Esophagus squamous epithelium (tissue), 5 donors: ENCODE measurements at regions not wholly inside any gene's neighbourhood (a gene's known extent, or its start where the extent isn't known, plus 50 kb on each side); places are given as distances from the start of the nearest gene placed in this dataset.
"Not testable (repeated sequence)": the region's sequence is repeated elsewhere in the genome, so short reads cannot be mapped to it uniquely, and the experiment has no call there.

Experiments used
- DNase-seq: peaks from one replicate; lab custom pipeline; 2025; lab: John Stamatoyannopoulos, UW
- H3K27ac ChIP-seq, 4 donors: fragments of 200-600 bp; sonication (generic); one replicate each; pipeline ENCODE4 v1.5.1; 2016 to 2019; ENCODE audit warnings: mild to moderate bottlenecking in 1 of 4
- H3K27me3 ChIP-seq, 4 donors: fragments of 200-600 bp; sonication (generic); 1 replicate in 3 of 4; 2 replicates in 1 of 4; pipeline versions ENCODE4 v1.5.1 to v1.6.0; 2017 to 2021; ENCODE audit warnings: antibody characterized with exemption in 1 of 4
- H3K36me3 ChIP-seq, 3 donors: fragments of 200-600 bp; sonication (generic); one replicate each; pipeline ENCODE4 v1.5.1; 2016 to 2019
- H3K4me1 ChIP-seq, 3 donors: fragments of 200-600 bp; sonication (generic); one replicate each; pipeline ENCODE4 v1.5.1; 2017 to 2019
- H3K4me3 ChIP-seq, 4 donors: fragments of 200-600 bp; sonication (generic); 1 replicate in 3 of 4; 2 replicates in 1 of 4; pipeline ENCODE4 v1.5.1; 2016 to 2019; ENCODE audit warnings: mild to moderate bottlenecking in 2 of 4, moderate library complexity in 1 of 4
- H3K9me3 ChIP-seq, 3 donors: fragments of 200-600 bp; sonication (generic); one replicate each; pipeline ENCODE4 v1.5.1; 2016 to 2019
- CTCF ChIP-seq, 6 experiments: fragments of 450-650 bp in 4 of 6; fragments of 200-600 bp in 2 of 6; sonication (generic) in 2 of 6; IDR thresholded peaks; one replicate each; pipeline ENCODE4 v1.5.1; 2016 to 2019; ENCODE audit warnings: antibody characterized with exemption in 6 of 6, mild to moderate bottlenecking in 4 of 6, moderate library complexity in 4 of 6
- whole genome bisulfite sequencing, 2 donors: methylation state at CpG; one replicate each; pipeline ENCODE4 v1.1.5; 2018; 5-methylcytosine and 5-hydroxymethylcytosine counted together
- intact Hi-C: fragments of 100-400 bp; cut with DNase I; formaldehyde crosslinking; loops from one replicate; pipeline ENCODE4 v1.15.0; 2022
- donor health status: DM: yes; HTN: yes; CAD: no.

DNA sequence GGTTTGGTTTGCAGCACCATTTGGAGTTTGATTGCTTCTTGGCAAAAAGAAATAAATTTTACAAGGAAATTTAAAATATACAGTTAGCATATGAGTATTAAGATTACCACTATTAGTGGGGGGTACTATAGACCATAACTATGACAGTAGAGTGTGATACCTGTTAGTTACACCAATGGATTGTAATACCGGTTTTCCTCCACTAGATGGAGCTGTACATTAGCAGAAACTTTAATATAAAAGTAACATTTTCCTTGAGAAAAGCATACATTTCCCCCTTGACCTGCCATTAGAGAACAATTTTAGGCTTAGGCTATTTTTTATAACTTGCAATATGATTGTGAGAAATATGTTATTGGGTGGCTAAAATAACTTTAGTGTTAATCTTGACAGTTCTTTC lies 163.9 kb upstream of the TGIF2LX start:
- WGBS, 2 donors: 0 to 8% methylated on average over 1 of the region's 1 CpG
- H3K4me1 ChIP-seq, H3K36me3 ChIP-seq, H3K9me3 ChIP-seq, DNase-seq, H3K4me3 ChIP-seq, intact Hi-C loops, H3K27ac ChIP-seq, H3K27me3 ChIP-seq: not testable (repeated sequence)
- peak in 5 of 6 experiments; percentile 27 to 50 (median 31) for TF ChIP-seq CTCF (IDR thresholded peaks at IDR 0.05)

DNA sequence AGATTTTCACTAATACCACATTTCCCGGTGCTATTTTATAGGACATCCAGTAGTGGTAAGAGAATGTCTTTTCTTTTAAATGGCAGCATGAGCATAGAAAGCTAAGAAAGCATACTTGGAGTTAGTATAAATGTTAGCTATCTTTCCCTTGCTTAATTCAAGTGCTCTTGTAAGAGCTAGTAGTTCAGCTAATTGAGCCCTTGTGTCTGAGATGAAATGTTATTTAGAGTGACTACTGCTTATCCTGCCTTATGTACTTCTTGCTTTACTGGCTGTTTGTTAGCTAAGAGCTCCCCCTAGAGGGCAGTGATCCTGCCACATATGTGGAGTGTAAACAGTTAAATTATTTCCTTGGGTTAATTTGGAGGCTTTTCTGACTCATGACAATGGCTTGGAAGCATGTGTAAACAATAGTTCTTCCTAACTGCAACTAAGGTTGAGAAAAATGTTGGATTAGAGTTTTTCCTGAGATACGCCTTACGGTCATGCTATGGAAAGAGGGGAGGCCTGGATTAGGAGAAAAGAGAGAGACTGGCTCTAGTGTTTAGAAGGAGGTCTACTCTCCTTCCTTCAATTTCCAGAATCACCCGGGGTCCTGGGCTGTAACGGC lies 162.5 kb upstream of the TGIF2LX start:
- H3K9me3 ChIP-seq, DNase-seq, H3K4me1 ChIP-seq, intact Hi-C loops, H3K27me3 ChIP-seq, H3K4me3 ChIP-seq, H3K27ac ChIP-seq, H3K36me3 ChIP-seq: not testable (repeated sequence)
- 46 to 76% methylated on average over 2 to 5 of the region's 5 CpGs for WGBS, 2 donors

DNA sequence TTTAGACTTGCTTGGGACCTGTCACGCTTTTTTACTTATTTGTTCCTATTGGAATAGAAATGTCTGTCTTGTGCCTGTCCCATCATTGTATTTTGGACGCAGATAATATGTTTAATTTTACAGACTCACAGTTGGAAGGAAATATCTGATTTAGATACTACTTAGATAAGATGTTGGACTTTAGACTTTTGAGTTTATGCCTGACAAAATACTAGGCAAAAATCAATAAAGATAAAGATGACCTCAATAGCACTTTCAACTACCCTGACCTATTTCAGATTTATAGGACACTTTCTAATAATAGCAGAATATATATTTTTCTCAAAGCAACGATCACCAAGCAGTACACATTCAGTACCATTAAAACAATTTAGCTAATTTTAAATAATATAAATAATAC lies 150.1 kb upstream of the TGIF2LX start:
- H3K27ac ChIP-seq, H3K4me3 ChIP-seq, H3K4me1 ChIP-seq, DNase-seq, intact Hi-C loops, H3K27me3 ChIP-seq, H3K9me3 ChIP-seq, H3K36me3 ChIP-seq: not testable (repeated sequence)
- whole genome bisulfite sequencing, 2 donors: 67 to 72% methylated on average over 2 to 3 of the region's 3 CpGs

- WGBS, 2 donors: 69 to 86% methylated on average over 1 to 3 of the region's 3 CpGs
- H3K4me1 ChIP-seq, DNase-seq, H3K27me3 ChIP-seq, H3K36me3 ChIP-seq, H3K4me3 ChIP-seq, H3K9me3 ChIP-seq, intact Hi-C loops, H3K27ac ChIP-seq: not testable (repeated sequence)
Observed at GRCh38 chrX:89811440-89811839, 110.3 kb upstream of the TGIF2LX start.

- intact Hi-C loops, H3K27ac ChIP-seq, DNase-seq, H3K4me1 ChIP-seq, H3K36me3 ChIP-seq, H3K4me3 ChIP-seq, H3K9me3 ChIP-seq, H3K27me3 ChIP-seq: not testable (repeated sequence)
- 79 to 88% methylated on average over 6 of the region's 6 CpGs for WGBS, 2 donors
Observed at GRCh38 chrX:89839723-89840122, 82.0 kb upstream of the TGIF2LX start.

DNA sequence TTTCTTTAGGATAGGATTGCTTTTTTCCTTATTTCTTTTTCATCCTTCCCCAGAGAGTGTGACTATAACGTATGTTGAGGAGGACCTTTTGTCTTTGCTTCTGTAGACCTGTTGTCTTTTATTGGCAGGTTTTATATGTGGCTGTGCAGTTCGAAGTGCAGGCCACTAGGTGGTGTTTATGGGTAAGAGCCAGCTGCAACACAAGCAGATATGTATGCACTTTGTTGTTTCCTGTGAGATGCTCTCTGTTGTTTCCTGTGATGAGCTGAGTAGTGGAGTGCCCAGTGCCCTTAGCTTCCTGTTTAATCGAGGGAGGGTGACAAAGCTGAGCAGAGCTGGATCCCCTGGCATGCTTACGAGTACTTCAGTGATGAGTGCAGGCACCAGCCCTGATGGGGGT lies 50.0 kb upstream of the TGIF2LX start:
- peak in 3 of 6 experiments; percentile 15 to 39 (median 18) for TF ChIP-seq CTCF (IDR thresholded peaks at IDR 0.05)
- DNase-seq: peak; percentile 0
- H3K27me3 ChIP-seq, H3K9me3 ChIP-seq, intact Hi-C loops, H3K36me3 ChIP-seq, H3K4me1 ChIP-seq, H3K4me3 ChIP-seq, H3K27ac ChIP-seq: not testable (repeated sequence)
- 8% methylated on average over 2 of the region's 4 CpGs; no CpG with 5 or more reads in 1 of the 2 donors for WGBS, 2 donors
